Stimulated activated naive CD4-positive, alpha-beta T cell (primary cell): ENCODE measurements at regions not wholly inside any gene's neighbourhood (a gene's known extent, or its start where the extent isn't known, plus 50 kb on each side); places are given as distances from the start of the nearest gene placed in this dataset.

ENCODE experiments used
- DNase-seq, 6 experiments: peaks; one replicate each; lab custom pipeline; 2025; lab: John Stamatoyannopoulos, UW

GRCh38 chr1:30479575-30479974 lies 243.8 kb downstream of the MATN1 start:
- DNase-seq, result no peak

DNA sequence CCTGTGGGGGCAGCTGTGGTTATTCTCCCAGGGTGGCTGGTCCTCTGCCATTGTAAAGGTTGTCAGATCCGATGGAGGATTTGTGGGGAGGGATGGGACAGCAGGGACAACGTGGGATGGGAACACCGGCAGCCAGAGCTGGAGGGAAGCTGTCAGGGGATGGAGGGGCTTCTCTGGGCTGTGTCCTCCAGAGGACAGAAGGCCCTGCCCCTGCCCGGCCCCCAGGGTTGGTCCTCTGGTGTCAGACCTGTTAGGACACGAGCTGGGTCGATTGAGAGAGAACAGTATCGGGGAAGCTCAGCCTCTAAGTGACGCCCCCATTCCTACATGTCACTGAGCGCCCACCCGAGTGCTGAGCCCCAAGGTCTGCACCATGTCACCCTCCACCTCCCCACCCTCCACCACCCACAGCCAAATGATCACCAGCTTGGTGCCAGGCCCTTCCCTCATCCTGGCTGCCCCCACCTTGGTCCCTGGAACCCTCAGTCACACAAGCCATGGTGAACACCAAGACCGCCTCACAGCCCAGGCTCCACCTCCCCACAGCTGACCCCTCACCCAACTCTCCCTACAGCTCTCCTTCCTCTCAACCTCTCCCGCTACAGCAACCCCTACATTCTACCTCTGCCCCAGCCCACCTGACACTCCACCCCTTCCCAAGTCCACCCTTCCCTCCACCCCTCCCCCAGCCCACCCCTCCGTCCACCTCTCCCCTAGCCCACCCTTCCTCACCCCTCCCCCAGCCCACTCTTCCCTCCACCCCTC lies 244.4 kb downstream of the MATN1 start:
- no peak for DNase-seq

DNA sequence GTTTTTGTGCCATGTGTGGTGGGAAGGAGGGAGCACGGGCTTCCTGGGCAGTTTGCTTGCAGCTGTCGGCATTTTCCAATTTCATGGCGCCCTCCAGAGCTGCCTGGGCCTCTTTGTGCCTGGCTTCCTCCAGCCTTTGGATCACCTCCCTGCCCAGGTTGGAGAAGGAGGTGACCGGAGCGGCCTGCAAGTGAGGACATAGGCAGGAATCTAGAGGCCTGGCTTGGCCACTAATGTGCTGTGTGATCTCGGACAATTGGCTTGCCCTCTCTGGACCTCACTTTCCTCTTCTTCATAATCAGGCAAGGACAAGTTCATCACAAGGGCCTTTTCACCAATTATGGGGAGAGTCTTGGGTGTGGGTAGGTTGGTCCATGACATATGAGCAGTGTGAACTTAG lies 245.1 kb downstream of the MATN1 start:
- DNase-seq, result no peak

- DNase-seq, result no peak
Observed at GRCh38 chr1:30477588-30477987, 245.8 kb downstream of the MATN1 start.

GRCh38 chr1:30476911-30477459 lies 246.4 kb downstream of the MATN1 start:
- DNase-seq, result no peak

GRCh38 chr1:30476476-30476875 lies 246.9 kb downstream of the MATN1 start:
- DNase-seq, result no peak

DNA sequence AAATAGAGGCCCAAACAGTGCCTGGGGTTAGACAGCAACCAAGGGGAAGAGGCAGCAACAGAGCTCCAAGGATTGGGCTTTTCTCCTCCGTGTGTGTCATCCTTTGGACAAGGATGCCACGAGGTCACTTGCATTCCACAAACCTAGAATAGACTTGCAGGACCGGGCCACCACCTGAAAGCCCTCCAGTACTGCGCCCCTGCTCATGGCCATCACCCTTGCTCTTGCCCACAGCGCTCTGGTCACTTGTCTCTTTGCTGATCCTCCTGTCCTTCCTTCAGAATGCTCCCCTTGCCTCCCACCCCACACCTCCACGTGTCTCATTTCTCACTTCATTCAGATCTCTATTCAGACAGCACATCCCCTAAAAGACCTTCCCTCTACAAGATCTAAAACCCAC lies 247.4 kb downstream of the MATN1 start:
- no peak for DNase-seq

DNA sequence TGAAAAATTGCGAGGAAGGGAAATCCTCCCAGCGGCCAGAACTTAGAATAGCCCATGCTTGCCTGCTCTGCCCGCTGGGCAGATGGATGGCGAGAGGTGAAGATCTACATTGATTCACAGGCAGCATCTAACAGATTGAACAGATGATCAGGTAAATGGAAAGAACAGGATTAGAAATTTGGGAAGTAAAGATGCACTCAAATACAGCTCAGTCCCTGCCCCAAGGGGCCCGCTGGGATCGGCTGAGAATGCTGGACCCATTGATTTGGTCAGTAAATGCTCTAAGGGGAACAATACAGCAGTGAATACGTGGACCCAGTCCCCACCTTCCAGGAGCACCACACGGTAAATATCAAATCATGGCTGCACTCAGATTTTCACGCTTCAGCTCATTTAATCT lies 248.2 kb downstream of the MATN1 start:
- no peak for DNase-seq

- no peak for DNase-seq
Observed at GRCh38 chr1:30474818-30475200, 248.6 kb downstream of the MATN1 start.

DNA sequence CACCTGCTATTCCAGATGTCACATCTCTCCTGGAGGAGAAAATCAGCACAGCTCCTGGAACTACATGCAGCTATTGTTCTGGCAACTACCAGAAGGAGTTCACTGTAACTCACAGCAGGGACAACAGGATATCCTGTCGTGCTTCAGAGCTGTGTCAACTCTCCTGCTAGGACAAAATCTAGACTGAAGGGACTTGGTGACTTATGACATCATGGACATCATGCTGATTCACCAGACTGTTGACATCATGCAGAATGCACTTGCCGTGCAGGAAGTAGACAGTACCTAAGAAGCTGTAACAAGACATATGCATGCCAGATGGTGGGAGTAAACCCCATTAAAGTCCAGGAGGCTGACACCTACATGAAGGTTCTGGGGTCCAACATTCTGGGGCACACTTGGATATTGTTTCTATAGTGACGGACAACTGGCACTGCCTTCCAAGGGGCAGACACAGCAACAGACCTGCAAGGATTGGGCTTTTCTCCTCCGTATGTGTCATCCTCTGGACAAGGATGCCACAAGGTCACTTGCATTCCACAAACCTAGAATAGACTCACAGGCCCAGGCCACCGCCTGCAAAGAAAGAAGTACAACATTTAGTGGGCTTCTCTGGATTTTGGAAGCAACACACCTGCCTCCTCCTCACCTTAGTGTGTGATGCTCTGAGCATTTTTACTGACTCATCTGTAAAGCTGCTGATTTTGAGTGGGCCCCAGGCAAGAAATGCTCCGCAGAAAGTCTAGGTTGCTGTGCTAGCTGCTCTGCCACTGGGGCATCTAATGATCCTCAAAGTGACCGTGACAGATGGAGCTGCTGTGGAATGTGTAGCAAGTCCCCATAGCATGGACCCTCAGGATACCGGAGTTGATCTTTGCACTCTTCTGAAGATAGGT lies 249.2 kb downstream of the MATN1 start:
- no peak for DNase-seq

- no peak for DNase-seq
Observed at GRCh38 chr1:30472526-30472925, 250.9 kb downstream of the MATN1 start.

DNA sequence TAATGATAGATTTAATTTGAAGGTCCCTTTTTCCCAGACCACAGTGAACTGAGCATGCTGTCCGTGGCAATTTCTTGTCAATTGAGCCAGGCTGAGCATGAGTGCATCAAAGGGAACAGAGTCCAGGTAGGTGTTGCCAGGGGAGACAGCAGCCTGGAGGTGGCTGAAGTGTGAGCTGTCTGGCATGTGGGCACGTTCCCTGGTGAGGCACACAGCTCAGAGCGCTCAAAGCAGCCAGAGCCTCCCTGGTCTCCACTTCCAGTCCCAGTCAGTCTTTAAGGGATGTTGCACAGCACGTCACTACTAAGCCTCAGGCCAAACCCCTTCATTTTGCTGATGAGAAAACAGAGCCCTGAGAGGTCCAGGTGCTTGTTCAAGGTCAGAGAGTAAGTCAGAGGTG lies 251.4 kb downstream of the MATN1 start:
- DNase-seq, result no peak

DNA sequence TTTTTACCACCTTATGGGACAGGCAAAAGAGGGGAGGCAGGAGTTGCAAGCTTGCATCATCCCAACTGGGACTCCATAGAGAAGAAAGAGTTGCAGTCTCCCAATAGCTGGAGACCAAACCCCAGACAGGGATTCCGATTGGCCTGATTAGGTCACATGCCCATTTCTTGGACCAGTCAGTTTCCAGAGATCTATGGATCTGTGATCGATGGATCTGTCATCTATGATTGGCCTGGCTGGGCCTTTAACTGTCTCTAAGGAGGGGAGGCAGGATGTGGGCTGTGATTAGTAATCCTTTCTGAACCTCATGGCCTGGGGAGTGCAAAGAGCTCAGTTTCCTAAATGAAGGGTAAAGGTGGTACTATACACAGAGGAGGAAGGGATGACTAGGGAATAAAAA lies 252.1 kb downstream of the MATN1 start:
- DNase-seq, result no peak

DNA sequence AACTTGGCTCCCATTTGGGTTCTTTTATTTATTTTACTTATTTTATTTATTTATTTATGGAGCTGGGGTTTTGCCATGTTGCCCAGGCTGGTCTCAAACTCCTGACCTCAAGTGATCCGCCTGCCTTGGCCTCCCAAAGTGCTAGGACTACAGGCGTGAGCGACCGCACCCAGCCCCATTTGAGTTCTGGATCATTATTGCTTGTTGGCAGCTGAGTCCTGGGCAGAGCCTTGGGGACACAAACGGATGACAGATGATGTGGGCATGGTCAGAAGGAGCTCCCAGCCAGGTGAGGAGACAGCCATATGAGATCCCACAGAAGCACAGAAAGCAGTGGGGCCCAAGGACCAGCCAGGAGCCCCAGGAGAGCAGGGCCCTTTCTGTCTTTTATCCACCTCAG lies 254.0 kb downstream of the MATN1 start:
- no peak for DNase-seq

- no peak for DNase-seq
Observed at GRCh38 chr1:30467101-30467500, 256.3 kb downstream of the MATN1 start.

- DNase-seq, result no peak
Observed at GRCh38 chr1:30466610-30467009, 256.8 kb downstream of the MATN1 start.

DNA sequence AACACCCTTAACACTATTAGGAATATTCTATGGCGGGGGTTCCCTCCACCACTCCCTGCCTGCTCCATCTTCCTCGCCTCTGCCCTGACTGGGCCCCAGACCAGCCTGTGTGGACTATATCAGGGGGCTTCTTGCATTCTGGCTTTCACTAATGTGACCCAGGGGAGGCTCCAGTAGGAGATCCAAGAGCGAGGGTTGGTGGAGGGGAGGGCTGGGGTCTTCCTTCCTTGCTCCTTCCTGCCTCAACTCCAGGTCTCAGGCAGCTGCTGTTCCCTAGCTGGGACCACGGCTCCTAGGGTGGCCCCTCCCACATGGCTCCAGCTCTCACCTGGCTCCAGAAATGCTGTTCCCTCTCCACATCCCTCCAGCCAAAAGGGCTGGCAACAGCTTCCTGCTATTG lies 257.4 kb downstream of the MATN1 start:
- DNase-seq, result no peak

- DNase-seq, result no peak
Observed at GRCh38 chr1:30465096-30465495, 258.3 kb downstream of the MATN1 start.

GRCh38 chr1:30464187-30464617 lies 259.2 kb downstream of the MATN1 start:
- no peak for DNase-seq

DNA sequence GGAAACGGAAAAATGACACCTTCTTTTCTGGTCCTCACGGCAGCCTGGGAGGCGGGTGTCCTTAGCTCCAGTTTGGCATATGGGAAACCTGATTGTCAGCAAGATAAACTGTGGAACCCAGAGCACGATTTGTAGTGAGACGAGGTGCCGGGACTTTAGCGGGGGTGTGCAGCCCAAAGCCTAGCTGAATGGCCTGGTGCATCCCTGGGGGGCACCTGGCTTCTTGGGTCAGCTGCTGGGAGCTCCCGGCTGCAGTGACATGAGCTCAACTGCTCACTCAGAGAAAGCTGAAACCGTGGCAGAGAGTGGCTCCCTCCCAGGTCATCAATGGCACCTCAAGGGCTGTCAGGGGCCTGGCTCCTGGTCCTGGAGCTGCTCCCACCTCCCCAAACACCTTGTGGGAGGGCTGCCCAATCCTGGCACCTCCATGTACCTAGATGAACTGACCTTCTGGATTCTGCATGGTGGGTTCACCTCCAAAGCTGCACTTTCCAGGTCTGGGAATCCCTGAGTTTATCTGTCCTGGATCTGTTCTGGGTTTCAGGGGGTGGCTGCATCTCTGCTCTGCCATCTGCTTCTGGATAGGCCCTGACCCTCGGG lies 260.5 kb downstream of the MATN1 start:
- no peak for DNase-seq

DNA sequence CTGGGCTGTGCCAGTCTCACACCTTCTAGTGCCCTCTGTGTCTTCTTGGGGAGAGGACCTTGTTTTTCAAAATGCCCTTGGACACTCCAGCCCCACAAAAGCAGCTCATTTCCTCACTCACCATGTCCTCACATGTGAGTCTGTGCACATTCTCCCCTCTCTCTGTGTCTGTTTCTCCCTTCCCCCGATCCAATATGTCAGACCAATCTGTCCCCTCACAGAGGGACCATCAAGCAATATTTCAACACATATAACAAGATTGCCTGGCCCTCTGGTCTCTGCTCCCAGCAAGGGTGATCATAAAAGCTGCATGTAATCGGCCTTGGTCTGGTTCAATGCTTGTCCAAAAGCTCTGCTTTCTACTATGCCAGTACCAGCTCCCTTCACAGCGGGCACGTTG lies 261.2 kb downstream of the MATN1 start:
- DNase-seq, result no peak

GRCh38 chr1:30461640-30462039 lies 261.7 kb downstream of the MATN1 start:
- DNase-seq, result no peak

- DNase-seq, result no peak
Observed at GRCh38 chr1:30460661-30461060, 262.7 kb downstream of the MATN1 start.
